VCaP (cell line): ENCODE measurements at regions not wholly inside any gene's neighbourhood (a gene's known extent, or its start where the extent isn't known, plus 50 kb on each side); places are given as distances from the start of the nearest gene placed in this dataset.

Experiments
- H3K27ac ChIP-seq: fragments of 450-650 bp; 2 replicates; pipeline ENCODE4 v1.5.1; 2017
- TF ChIP-seq, protein P1 (sequence below): fragments of 450-650 bp; conservative IDR thresholded peaks from 2 replicates; pipeline ENCODE4 v1.5.1; 2017; ENCODE audit warnings: mild to moderate bottlenecking, moderate library complexity

GRCh38 chr6:168165373-168165772 is 86.4 kb upstream of the FRMD1 start:
- TF ChIP-seq, protein P1, sequence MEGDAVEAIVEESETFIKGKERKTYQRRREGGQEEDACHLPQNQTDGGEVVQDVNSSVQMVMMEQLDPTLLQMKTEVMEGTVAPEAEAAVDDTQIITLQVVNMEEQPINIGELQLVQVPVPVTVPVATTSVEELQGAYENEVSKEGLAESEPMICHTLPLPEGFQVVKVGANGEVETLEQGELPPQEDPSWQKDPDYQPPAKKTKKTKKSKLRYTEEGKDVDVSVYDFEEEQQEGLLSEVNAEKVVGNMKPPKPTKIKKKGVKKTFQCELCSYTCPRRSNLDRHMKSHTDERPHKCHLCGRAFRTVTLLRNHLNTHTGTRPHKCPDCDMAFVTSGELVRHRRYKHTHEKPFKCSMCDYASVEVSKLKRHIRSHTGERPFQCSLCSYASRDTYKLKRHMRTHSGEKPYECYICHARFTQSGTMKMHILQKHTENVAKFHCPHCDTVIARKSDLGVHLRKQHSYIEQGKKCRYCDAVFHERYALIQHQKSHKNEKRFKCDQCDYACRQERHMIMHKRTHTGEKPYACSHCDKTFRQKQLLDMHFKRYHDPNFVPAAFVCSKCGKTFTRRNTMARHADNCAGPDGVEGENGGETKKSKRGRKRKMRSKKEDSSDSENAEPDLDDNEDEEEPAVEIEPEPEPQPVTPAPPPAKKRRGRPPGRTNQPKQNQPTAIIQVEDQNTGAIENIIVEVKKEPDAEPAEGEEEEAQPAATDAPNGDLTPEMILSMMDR: no peak

DNA sequence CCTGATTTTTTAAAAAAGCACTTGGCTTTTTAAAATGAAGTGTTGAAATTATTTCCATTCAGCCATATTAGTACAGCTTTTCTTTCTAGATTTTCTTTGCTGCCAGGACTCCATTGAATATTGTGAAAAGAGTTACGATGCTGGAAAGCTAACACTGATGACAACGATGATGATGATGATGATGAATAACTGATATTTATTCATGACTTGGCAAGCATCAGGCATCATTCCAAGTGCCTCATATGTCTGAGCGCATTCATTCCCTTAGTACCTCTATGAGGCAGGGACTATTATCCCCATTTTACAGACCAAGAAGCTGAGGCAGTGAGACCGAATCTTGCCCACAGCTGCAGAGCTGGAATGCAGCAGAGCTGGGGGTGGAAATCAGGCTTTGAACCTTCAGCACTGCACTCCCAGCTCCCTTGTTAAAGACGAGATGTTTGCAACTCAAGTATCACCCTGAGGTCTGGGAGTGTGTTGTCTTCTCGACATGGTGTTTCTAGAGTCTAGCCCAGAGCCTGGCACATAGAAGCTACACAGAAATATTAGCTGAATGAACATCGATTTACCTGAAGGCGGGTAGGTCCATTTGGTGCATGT is 85.5 kb upstream of the FRMD1 start:
- TF ChIP-seq, protein P1: no peak
- peak overlapping the region; percentile 85; the same call in 1 of the 2 replicates for H3K27ac ChIP-seq

More at GRCh38 chr6:168165373-168165772, 86.4 kb upstream of the FRMD1 start:
- no peak overlapping the region for H3K27ac ChIP-seq

GRCh38 chr6:168163096-168163731 is 84.2 kb upstream of the FRMD1 start:
- H3K27ac ChIP-seq: peak overlapping the region; percentile 85
- TF ChIP-seq, protein P1: no peak

DNA sequence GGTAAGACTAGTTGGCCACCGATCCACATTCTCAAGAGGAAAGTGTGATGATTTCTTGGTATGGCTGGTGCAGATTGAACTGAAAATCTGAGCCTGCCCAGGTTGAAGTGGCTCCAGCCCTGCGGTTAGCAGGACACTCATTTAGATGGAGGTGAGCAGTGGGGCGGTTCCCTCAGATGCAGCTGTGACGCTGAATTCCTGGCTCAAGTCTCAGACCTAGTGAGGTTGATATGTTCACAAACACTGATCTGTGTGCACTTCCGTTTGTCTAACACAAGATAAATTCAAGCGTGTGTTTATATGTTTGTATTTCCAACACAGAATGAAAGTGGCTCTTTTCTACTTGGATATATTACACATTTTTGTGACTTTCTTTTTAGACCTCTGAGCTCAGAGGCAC is 83.4 kb upstream of the FRMD1 start:
- TF ChIP-seq, protein P1: no peak
- peak overlapping the region; percentile 85 for H3K27ac ChIP-seq

DNA sequence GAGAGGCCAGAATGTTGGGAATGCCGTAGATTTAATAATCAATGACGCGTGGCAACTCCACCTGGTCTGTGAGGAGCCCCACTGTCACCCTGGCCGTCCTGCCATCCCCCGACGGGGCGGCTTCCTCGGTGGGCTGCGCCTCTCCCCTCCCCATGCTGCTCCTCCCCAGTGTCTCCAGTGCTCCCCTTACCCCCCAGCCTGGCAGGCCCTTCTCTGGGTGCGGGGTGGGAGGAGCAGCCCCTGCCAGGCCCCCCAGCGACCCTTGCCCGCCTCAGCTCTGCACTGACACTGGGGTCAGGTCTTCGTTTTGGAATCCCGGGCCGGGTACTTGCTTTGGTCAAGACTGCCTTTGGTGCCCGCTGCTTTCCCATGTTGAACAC is 82.3 kb upstream of the FRMD1 start:
- H3K27ac ChIP-seq: peak overlapping the region; percentile 15; the same call in 1 of the 2 replicates
- TF ChIP-seq, protein P1: no peak

DNA sequence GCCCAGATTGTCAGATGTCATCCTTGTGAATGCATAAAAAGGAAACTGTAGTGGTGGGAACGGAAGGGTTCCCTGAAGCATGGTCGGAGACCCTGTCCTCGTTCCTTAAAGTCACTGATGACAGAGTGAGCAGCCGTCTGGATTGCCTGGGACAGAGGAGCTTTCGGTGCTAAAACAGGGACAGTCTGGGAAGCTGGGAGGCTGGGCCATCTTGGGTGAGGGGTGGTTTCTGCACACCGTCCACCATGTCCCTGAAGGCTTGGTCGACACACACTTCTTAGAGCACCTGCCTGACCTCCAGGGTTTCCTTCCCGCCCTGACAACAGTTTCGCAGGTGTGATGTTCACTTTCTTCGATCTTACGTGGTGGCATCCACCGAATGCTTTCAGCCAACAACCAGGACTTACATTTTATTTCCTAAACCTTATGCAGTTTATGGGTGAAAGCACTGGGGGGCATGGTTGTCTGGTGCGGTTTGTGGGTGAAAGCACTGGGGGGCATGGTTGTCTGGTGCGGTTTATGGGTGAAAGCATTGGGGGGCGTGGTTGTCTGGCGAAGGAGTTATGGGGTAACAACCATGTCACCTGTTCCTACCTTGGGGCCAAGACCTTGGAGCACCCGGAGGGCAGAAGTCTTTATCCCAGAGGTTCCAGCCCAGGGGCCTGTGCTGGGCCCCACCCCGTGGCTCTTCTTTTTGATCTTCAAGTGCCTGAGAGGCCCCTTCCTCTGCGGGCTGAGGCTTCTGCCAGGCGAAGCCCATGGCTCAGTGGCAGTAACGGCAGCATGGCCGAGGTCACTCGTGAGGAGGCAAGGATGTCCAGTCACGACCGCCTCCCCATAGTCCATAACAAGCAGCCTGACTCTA is 81.7 kb upstream of the FRMD1 start:
- TF ChIP-seq, protein P1: no peak
- H3K27ac ChIP-seq: peak overlapping the region; percentile 15; the same call in 1 of the 2 replicates

DNA sequence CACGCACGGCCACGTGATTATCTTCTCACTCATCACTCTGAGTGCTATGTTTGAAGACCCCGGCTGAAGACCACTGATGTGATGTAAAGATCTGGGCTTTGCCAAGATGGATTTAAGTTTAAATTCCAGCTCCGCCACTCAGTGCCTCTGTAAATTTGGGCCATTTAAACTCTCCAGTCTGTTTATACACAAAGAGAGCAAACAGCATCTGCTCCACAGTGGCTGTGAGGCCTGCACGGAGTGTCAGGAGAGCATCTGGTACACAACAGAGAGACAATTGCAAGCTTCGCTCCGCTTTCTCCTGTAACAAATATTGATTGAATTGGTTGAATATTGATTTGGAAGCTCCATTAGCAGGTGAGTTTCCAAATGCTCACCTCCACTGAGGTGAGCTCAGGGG is 80.5 kb upstream of the FRMD1 start:
- TF ChIP-seq, protein P1: no peak
- H3K27ac ChIP-seq: peak overlapping the region; percentile 66
